IMR-90 (cell line): ENCODE measurements at regions not wholly inside any gene's neighbourhood (a gene's known extent, or its start where the extent isn't known, plus 50 kb on each side); places are given as distances from the start of the nearest gene placed in this dataset.

Experiments
- ATAC-seq: fragments of 200-7000 bp; cut with Tn5 transposase; 2 replicates; pipeline ENCODE4 v1.9.1; 2020; ENCODE audit warnings: low read depth, mild to moderate bottlenecking, moderate library complexity
- BruUV-seq: library from RNA; stranded (reverse); fragments of 400-500 nt; replicated peaks from 2 replicates; lab custom pipeline; 2021; lab: Mats Ljungman, UMichigan
- CTCF ChIA-PET: fragments of 300-600 bp; formaldehyde crosslinking; extraction: SDS; loops from one replicate; lab custom pipeline; 2021; ENCODE audit warnings: antibody characterized with exemption; lab: Yijun Ruan, JAX
- POLR2A ChIA-PET: fragments of 300-600 bp; sonication (Branson Sonifier 250); formaldehyde crosslinking; loops from one replicate; lab custom pipeline; 2022; ENCODE audit warnings: antibody characterized with exemption; ENCODE audit not compliant: unreplicated experiment; lab: Charles Lee
- DNase-seq: peaks from one replicate; pipeline ENCODE4 v3.0.0; 2013
- H2AFZ ChIP-seq: replicated peaks from 2 replicates; pipeline ENCODE3; 2013; ENCODE audit warnings: low read length, mild to moderate bottlenecking; ENCODE audit not compliant: poor library complexity
- H2AK5ac ChIP-seq: 2 replicates; pipeline ENCODE4 v1.6.1; 2013; ENCODE audit warnings: low read depth, low read length, inconsistent platforms
- H2AK9ac ChIP-seq: replicated peaks from 2 replicates; pipeline ENCODE3; 2013; ENCODE audit warnings: mild to moderate bottlenecking, low read depth, low read length, moderate library complexity; ENCODE audit not compliant: poor library complexity
- H2BK120ac ChIP-seq: 2 replicates; pipeline ENCODE4 v1.6.1; 2013; ENCODE audit warnings: low read depth, low read length, inconsistent platforms
- H2BK15ac ChIP-seq: 3 replicates; pipeline ENCODE4 v1.6.1; 2013; ENCODE audit warnings: low read depth, low read length, inconsistent platforms
- H2BK20ac ChIP-seq: 2 replicates; pipeline ENCODE4 v1.6.1; 2013; ENCODE audit warnings: low read depth, mild to moderate bottlenecking, inconsistent platforms, low read length, moderate library complexity
- H2BK5ac ChIP-seq: 2 replicates; pipeline ENCODE4 v1.6.1; 2013; ENCODE audit warnings: mild to moderate bottlenecking, low read depth, low read length, inconsistent platforms; ENCODE audit not compliant: poor library complexity, severe bottlenecking
- H3K14ac ChIP-seq: replicated peaks from 2 replicates; pipeline ENCODE4 v1.6.1; 2013; ENCODE audit warnings: low read depth, low read length, inconsistent platforms
- H3K18ac ChIP-seq: 2 replicates; pipeline ENCODE4 v1.6.1; 2013; ENCODE audit warnings: low read depth, low read length, control low read depth
- H3K23ac ChIP-seq: 2 replicates; pipeline ENCODE4 v1.6.1; 2013; ENCODE audit warnings: low read depth, low read length, inconsistent platforms
- H3K27ac ChIP-seq: 2 replicates; pipeline ENCODE4 v1.5.1; 2013; ENCODE audit warnings: mild to moderate bottlenecking, control low read depth, low read length; ENCODE audit not compliant: insufficient read depth
- H3K27me3 ChIP-seq: 2 replicates; pipeline ENCODE4 v1.6.1; 2013; ENCODE audit warnings: low read length; ENCODE audit not compliant: control insufficient read depth, insufficient read depth
- H3K36me3 ChIP-seq: 2 replicates; pipeline ENCODE4 v1.6.1; 2013; ENCODE audit warnings: low read length, mixed read lengths; ENCODE audit not compliant: control insufficient read depth, insufficient read depth
- H3K4ac ChIP-seq: 2 replicates; pipeline ENCODE4 v1.6.1; 2013; ENCODE audit warnings: low read depth, low read length, inconsistent platforms
- H3K4me1 ChIP-seq: 2 replicates; pipeline ENCODE4 v1.6.1; 2013; ENCODE audit warnings: low read length, mixed read lengths; ENCODE audit not compliant: control insufficient read depth, insufficient read depth
- H3K4me2 ChIP-seq: 2 replicates; pipeline ENCODE4 v1.6.1; 2013; ENCODE audit warnings: low read depth, mild to moderate bottlenecking, control low read depth, low read length, moderate library complexity
- H3K4me3 ChIP-seq: 2 replicates; pipeline ENCODE4 v1.5.1; 2013; ENCODE audit warnings: low read depth, mild to moderate bottlenecking, control low read depth, low read length, moderate library complexity; ENCODE audit not compliant: insufficient read depth
- H3K56ac ChIP-seq: 2 replicates; pipeline ENCODE4 v1.6.1; 2013; ENCODE audit warnings: low read length, inconsistent platforms; ENCODE audit not compliant: insufficient read depth; ENCODE audit errors: extremely low read depth
- H3K79me1 ChIP-seq, 2 experiments: 2 replicates each; pipeline ENCODE4 v1.6.1; 2013; ENCODE audit warnings: low read length in 2 of 2, inconsistent platforms in 1 of 2, low read depth in 1 of 2
- H3K9ac ChIP-seq: 2 replicates; pipeline ENCODE4 v1.6.1; 2013; ENCODE audit warnings: low read depth, low read length, control low read depth
- H3K9me1 ChIP-seq: 2 replicates; pipeline ENCODE4 v1.6.1; 2013; ENCODE audit warnings: low read length, inconsistent platforms; ENCODE audit not compliant: insufficient read depth
- H3K9me3 ChIP-seq: 2 replicates; pipeline ENCODE4 v1.6.1; 2013; ENCODE audit warnings: low read length; ENCODE audit not compliant: control insufficient read depth, insufficient read depth
- H4K20me1 ChIP-seq: 2 replicates; pipeline ENCODE4 v1.6.1; 2013; ENCODE audit warnings: low read length, inconsistent platforms; ENCODE audit not compliant: insufficient read depth
- H4K5ac ChIP-seq: 2 replicates; pipeline ENCODE4 v1.6.1; 2013; ENCODE audit warnings: mild to moderate bottlenecking, low read depth, low read length, control low read depth
- H4K8ac ChIP-seq, 2 experiments: 2 replicates each; pipeline ENCODE4 v1.6.1; 2013; ENCODE audit warnings: low read depth in 2 of 2, low read length in 2 of 2, control low read depth in 1 of 2, inconsistent platforms in 1 of 2
- H4K91ac ChIP-seq: 2 replicates; pipeline ENCODE4 v1.6.1; 2013; ENCODE audit warnings: low read depth, low read length, inconsistent platforms; ENCODE audit not compliant: insufficient read depth
- BHLHE40 ChIP-seq: fragments of 150-350 bp; IDR thresholded peaks from 2 replicates; pipeline ENCODE4 v1.6.1; 2016; ENCODE audit warnings: mild to moderate bottlenecking, low read depth, low read length
- CHD1 ChIP-seq: IDR thresholded peaks from 2 replicates; pipeline ENCODE4 v1.6.1; 2012; ENCODE audit warnings: low read depth, low read length, improper control_type of control experiment
- FOS ChIP-seq: fragments of 150-350 bp; IDR thresholded peaks from 2 replicates; pipeline ENCODE4 v1.6.1; 2016; ENCODE audit warnings: low read depth, low read length
- MXI1 ChIP-seq: IDR thresholded peaks from 2 replicates; pipeline ENCODE4 v1.6.1; 2012; ENCODE audit warnings: low read depth, mild to moderate bottlenecking, low read length, moderate library complexity, borderline replicate concordance
- NFE2L2 ChIP-seq: fragments of 150-350 bp; IDR thresholded peaks from 2 replicates; pipeline ENCODE4 v1.6.1; 2016; ENCODE audit warnings: low read depth, mild to moderate bottlenecking, low read length
- POLR2A ChIP-seq: IDR thresholded peaks from 2 replicates; pipeline ENCODE4 v1.6.1; 2012; ENCODE audit warnings: mild to moderate bottlenecking, low read depth, low read length
- RCOR1 ChIP-seq: IDR thresholded peaks from 2 replicates; pipeline ENCODE4 v1.6.1; 2012; ENCODE audit warnings: mild to moderate bottlenecking, low read length, improper control_type of control experiment; ENCODE audit not compliant: insufficient replicate concordance
- RFX5 ChIP-seq: IDR thresholded peaks from 2 replicates; pipeline ENCODE4 v1.8.0; 2012; ENCODE audit warnings: low read depth, mild to moderate bottlenecking, low read length, moderate library complexity
- SMC3 ChIP-seq: fragments of 150-350 bp; IDR thresholded peaks from 2 replicates; pipeline ENCODE4 v1.6.1; 2016; ENCODE audit warnings: low read depth, mild to moderate bottlenecking, antibody characterized with exemption, low read length, moderate library complexity
- WGBS, 2 experiments: methylation state at CpG; one replicate each; pipeline versions ENCODE4 v1.1.5 to v1.1.7; 2013; ENCODE audit warnings: missing lambda C conversion rate in 2 of 2; ENCODE audit not compliant: insufficient read length in 1 of 2; ENCODE audit errors: extremely low coverage in 2 of 2; 5-methylcytosine and 5-hydroxymethylcytosine counted together
- dilution Hi-C: fragments of 300-500 bp; cut with HindIII; formaldehyde crosslinking; loops from one replicate; pipeline ENCODE4 v1.14.3; 2018; ENCODE audit warnings: low sequenced_read_pairs; ENCODE audit not compliant: unreplicated experiment
- in situ Hi-C: fragments of 300-500 bp; cut with MboI; formaldehyde crosslinking; loops from 3 replicates; pipeline ENCODE4 v1.14.3; 2019; ENCODE audit warnings: low sequenced_read_pairs, inconsistent platforms, mixed read lengths
- intact Hi-C: fragments of 100-400 bp; cut with micrococcal nuclease; formaldehyde crosslinking; loops from 2 replicates; pipeline ENCODE4 v1.10.0; 2022

DNA sequence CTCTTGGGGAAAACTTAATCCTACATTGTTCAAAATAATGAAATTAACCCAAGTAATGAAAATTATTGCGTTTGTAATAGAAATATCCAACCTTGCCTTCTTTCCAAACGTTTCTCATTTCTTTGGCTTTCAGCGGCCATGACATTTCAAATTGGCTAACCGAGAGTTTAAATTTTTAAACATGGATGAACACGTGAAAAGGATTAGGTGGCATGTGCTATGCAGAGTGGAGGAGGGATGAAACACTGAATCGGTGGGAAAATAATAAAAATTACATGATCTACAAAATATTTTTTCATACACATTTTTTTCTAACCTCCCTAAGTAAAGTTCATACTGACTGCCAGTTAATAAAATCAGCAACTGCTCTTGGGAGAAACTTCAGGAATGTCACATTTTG, 728.4 kb upstream of the PKDCC start:
- TF ChIP-seq CHD1 (no peak), BHLHE40 (no peak), NFE2L2 (no peak), MXI1 (no peak), RCOR1 (no peak), POLR2A (no peak), RFX5 (no peak), SMC3 (no peak), FOS (no peak)
- Histone ChIP-seq H2BK15ac (no peak overlapping the region), H3K4me3 (no peak overlapping the region), H2BK20ac (no peak overlapping the region), H3K56ac (no peak overlapping the region), H4K91ac (no peak overlapping the region), H4K5ac (no peak overlapping the region), H3K27ac (no peak overlapping the region), H3K4me1 (no peaks in the 10 kb centered on the region), H2BK5ac (no peak overlapping the region), H3K36me3 (no peaks in the 10 kb centered on the region), H3K9me3 (no peaks in the 10 kb centered on the region), H3K23ac (no peak overlapping the region), H4K8ac (no peak overlapping the region), H3K9me1 (no peaks in the 10 kb centered on the region), H3K9ac (no peak overlapping the region), H2AFZ (no peak overlapping the region), H2BK120ac (no peak overlapping the region), H2AK5ac (no peak overlapping the region), H3K18ac (no peak overlapping the region), H3K4ac (no peak overlapping the region), H3K79me1 (no peaks in the 10 kb centered on the region), H3K14ac (no peak overlapping the region), H3K27me3 (no peaks in the 10 kb centered on the region), H2AK9ac (no peak overlapping the region), H4K20me1 (no peaks in the 10 kb centered on the region), H3K4me2 (no peak overlapping the region)
- DNase-seq, result no peak
- no peak for ATAC-seq
- WGBS, 2 experiments, result no CpG with 5 or more reads among the region's 6 CpGs
- CTCF ChIA-PET, result no interaction called here
- in situ Hi-C loops (no loop called here), intact Hi-C loops (no loop called here), dilution Hi-C loops (no loop called here)
- BruUV-seq, result no TSS peak
- POLR2A ChIA-PET, result no interaction called here
